Esophagus muscularis mucosa (tissue), 3 donors: ENCODE measurements at regions not wholly inside any gene's neighbourhood (a gene's known extent, or its start where the extent isn't known, plus 50 kb on each side); places are given as distances from the start of the nearest gene placed in this dataset.

Experiments
- POLR2AphosphoS5 ChIP-seq, 2 donors: sonication (generic); formaldehyde crosslinking; IDR thresholded peaks; one replicate each; pipeline ENCODE4 v1.6.1; 2017; ENCODE audit warnings: antibody characterized with exemption in 2 of 2
- TF ChIP-seq, protein P1 (sequence below), 3 experiments: fragments of 200-600 bp in 2 of 3; fragments of 450-650 bp in 1 of 3; sonication (generic) in 2 of 3; IDR thresholded peaks; one replicate each; pipeline ENCODE4 v1.5.1; 2017 to 2019; ENCODE audit warnings: antibody characterized with exemption in 3 of 3, mild to moderate bottlenecking in 2 of 3, moderate library complexity in 1 of 3

DNA sequence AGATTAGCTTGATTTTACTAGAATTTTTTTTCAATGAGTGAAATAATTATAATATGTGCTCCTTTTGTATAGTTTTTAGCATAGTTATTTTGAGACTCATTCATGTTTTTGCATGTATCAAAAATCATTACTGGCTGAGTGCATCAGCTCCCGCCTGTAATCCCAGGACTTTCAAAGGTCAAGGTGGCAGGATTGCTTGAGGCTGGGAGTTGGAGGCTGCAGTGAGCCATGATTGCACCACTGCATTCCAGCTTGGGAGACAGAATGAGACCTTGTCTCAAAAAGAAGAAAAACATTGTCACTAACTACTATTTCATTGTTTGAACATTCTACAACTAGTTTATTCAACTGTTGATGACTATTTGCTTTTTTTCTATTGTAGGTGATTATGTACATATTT lies 802.7 kb downstream of the SLC16A7 start:
- TF ChIP-seq, protein P1, sequence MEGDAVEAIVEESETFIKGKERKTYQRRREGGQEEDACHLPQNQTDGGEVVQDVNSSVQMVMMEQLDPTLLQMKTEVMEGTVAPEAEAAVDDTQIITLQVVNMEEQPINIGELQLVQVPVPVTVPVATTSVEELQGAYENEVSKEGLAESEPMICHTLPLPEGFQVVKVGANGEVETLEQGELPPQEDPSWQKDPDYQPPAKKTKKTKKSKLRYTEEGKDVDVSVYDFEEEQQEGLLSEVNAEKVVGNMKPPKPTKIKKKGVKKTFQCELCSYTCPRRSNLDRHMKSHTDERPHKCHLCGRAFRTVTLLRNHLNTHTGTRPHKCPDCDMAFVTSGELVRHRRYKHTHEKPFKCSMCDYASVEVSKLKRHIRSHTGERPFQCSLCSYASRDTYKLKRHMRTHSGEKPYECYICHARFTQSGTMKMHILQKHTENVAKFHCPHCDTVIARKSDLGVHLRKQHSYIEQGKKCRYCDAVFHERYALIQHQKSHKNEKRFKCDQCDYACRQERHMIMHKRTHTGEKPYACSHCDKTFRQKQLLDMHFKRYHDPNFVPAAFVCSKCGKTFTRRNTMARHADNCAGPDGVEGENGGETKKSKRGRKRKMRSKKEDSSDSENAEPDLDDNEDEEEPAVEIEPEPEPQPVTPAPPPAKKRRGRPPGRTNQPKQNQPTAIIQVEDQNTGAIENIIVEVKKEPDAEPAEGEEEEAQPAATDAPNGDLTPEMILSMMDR (IDR thresholded peaks at IDR 0.05), result no peak
- TF ChIP-seq POLR2AphosphoS5 (IDR thresholded peaks at IDR 0.05), result no peak
